Endodermal cell (in vitro differentiated cells): ENCODE measurements at regions not wholly inside any gene's neighbourhood (a gene's known extent, or its start where the extent isn't known, plus 50 kb on each side); places are given as distances from the start of the nearest gene placed in this dataset.

Experiments
- DNase-seq: peaks from one replicate; pipeline ENCODE4 v3.0.0-alpha.2; 2017
- H3K27ac ChIP-seq: 2 replicates; pipeline ENCODE4 v1.5.1; 2013; ENCODE audit warnings: mild to moderate bottlenecking, low read depth, low read length, moderate library complexity
- H3K27me3 ChIP-seq: 2 replicates; pipeline ENCODE4 v1.6.1; 2013; ENCODE audit warnings: mild to moderate bottlenecking, low read length, moderate library complexity; ENCODE audit not compliant: insufficient read depth, control insufficient read depth, poor library complexity, severe bottlenecking
- H3K36me3 ChIP-seq: 2 replicates; pipeline ENCODE4 v1.7.0; 2013; ENCODE audit warnings: mild to moderate bottlenecking, low read length, moderate library complexity; ENCODE audit not compliant: control insufficient read depth, insufficient read depth
- H3K4me1 ChIP-seq: one replicate; pipeline ENCODE4 v1.7.0; 2013; ENCODE audit warnings: low read length; ENCODE audit not compliant: control insufficient read depth, insufficient read depth
- H3K4me3 ChIP-seq: 2 replicates; pipeline ENCODE4 v1.5.1; 2013; ENCODE audit warnings: mild to moderate bottlenecking, low read length, moderate library complexity
- H3K9ac ChIP-seq: 2 replicates; pipeline ENCODE4 v1.6.1; 2013; ENCODE audit warnings: mild to moderate bottlenecking, low read length, moderate library complexity; ENCODE audit not compliant: poor library complexity, severe bottlenecking; ENCODE audit errors: extremely low read depth
- H3K9me3 ChIP-seq: 2 replicates; pipeline ENCODE4 v1.6.1; 2013; ENCODE audit warnings: mild to moderate bottlenecking, low read length, moderate library complexity; ENCODE audit not compliant: control insufficient read depth
- H3K27ac Mint-ChIP-seq: 2 replicates; pipeline ENCODE4 v1.8.0; 2020; ENCODE audit warnings: mixed read lengths
- H3K27me3 Mint-ChIP-seq: 2 replicates; pipeline ENCODE4 v1.8.0; 2021; ENCODE audit warnings: mild to moderate bottlenecking, mixed read lengths; ENCODE audit not compliant: insufficient read depth
- H3K36me3 Mint-ChIP-seq: 2 replicates; pipeline ENCODE4 v1.8.0; 2020; ENCODE audit warnings: low read depth, mixed read lengths
- H3K4me1 Mint-ChIP-seq: 2 replicates; pipeline ENCODE4 v1.8.0; 2020; ENCODE audit warnings: mixed read lengths
- H3K4me3 Mint-ChIP-seq: 2 replicates; pipeline ENCODE4 v1.8.0; 2020; ENCODE audit warnings: mild to moderate bottlenecking, moderate library complexity, mixed read lengths
- H3K9me3 Mint-ChIP-seq: 2 replicates; pipeline ENCODE4 v1.8.0; 2020; ENCODE audit warnings: mild to moderate bottlenecking, mixed read lengths
- WGBS, 2 experiments: methylation state at CpG; one replicate each; pipeline versions ENCODE4 v1.1.5 to v1.1.7; 2013; ENCODE audit warnings: missing lambda C conversion rate in 2 of 2, mixed read lengths in 1 of 2; ENCODE audit not compliant: insufficient coverage in 1 of 2, insufficient read length in 1 of 2; 5-methylcytosine and 5-hydroxymethylcytosine counted together
- TF ChIP-seq, protein P1 (sequence below): fragments of 200-600 bp; sonication (generic); conservative IDR thresholded peaks from 2 replicates; pipeline ENCODE4 v1.5.0; 2021; ENCODE audit warnings: antibody characterized with exemption, mild to moderate bottlenecking

DNA sequence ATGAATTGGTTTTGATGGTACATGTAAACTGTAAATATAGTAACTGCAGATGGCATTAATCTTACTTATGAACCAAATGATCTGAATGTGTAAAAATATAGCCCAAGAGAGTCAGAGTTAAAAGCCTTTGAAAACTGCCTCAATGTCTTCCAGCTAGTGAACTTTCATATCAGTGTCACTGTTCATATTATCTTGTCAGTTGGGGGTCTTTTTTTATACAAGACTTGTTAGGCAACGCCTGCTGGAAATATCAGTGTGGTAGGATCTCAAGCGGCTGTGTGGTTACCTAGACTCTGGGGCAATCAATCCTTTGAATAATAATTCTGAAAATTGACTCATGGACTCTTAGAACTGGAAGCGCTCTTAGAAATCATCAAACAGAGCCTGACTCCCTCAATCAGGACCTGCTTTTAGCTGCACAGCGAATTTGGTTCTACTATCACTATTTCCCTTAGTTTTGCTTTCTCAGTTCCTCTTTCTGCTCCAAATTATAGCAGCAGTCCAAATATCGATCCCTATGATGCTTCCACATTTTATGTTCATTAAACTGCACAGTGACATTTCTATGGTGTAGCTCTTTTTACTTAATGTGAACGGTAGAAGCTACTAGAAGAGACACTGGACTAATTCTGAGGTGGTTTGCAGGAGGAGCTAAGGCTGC is 100.1 kb upstream of the COL1A2 start:
- peaks cover 22% of the 10 kb centered on the region for H3K27me3 Mint-ChIP-seq
- no peak overlapping the region for H3K27ac Mint-ChIP-seq
- H3K36me3 ChIP-seq, result no peaks in the 10 kb centered on the region
- H3K9me3 Mint-ChIP-seq, result no peaks in the 10 kb centered on the region
- 89 to 97% methylated on average over 6 of the region's 6 CpGs for WGBS, 2 experiments
- H3K9ac ChIP-seq, result no peak overlapping the region
- no peak for DNase-seq
- H3K4me1 Mint-ChIP-seq, result peaks cover 5% of the 10 kb centered on the region
- no peak overlapping the region for H3K4me3 ChIP-seq
- H3K27ac ChIP-seq, result no peak overlapping the region
- no peaks in the 10 kb centered on the region for H3K36me3 Mint-ChIP-seq
- TF ChIP-seq, protein P1, sequence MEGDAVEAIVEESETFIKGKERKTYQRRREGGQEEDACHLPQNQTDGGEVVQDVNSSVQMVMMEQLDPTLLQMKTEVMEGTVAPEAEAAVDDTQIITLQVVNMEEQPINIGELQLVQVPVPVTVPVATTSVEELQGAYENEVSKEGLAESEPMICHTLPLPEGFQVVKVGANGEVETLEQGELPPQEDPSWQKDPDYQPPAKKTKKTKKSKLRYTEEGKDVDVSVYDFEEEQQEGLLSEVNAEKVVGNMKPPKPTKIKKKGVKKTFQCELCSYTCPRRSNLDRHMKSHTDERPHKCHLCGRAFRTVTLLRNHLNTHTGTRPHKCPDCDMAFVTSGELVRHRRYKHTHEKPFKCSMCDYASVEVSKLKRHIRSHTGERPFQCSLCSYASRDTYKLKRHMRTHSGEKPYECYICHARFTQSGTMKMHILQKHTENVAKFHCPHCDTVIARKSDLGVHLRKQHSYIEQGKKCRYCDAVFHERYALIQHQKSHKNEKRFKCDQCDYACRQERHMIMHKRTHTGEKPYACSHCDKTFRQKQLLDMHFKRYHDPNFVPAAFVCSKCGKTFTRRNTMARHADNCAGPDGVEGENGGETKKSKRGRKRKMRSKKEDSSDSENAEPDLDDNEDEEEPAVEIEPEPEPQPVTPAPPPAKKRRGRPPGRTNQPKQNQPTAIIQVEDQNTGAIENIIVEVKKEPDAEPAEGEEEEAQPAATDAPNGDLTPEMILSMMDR, result no peak
- H3K4me3 Mint-ChIP-seq, result no peak overlapping the region
- H3K4me1 ChIP-seq, result no peaks in the 10 kb centered on the region
- H3K9me3 ChIP-seq, result no peaks in the 10 kb centered on the region
- H3K27me3 ChIP-seq, result peaks cover 11% of the 10 kb centered on the region

DNA sequence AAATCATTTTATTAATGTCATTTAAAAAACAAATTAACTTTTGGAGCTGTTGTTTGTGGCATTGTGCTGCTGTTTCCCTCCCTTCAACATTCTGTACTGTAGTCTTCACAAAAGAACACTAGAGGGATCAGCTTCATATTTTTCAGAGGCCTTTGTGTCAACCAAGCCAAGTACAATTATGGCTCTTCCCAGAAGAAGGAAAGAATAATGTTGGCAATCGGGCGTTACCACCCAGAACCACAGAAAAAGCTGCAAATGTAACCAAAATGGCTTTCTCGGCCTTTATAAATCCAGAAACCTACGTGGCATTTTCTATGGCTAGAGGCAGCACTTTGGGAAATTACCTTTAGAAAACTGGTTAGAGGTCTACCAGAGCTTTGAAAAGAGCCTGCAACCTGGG is 98.8 kb upstream of the COL1A2 start:
- Histone ChIP-seq H3K36me3 (no peaks in the 10 kb centered on the region), H3K4me1 (peaks cover 7% of the 10 kb centered on the region), H3K9ac (no peak overlapping the region), H3K4me3 (no peak overlapping the region), H3K27me3 (peaks cover 11% of the 10 kb centered on the region), H3K9me3 (no peaks in the 10 kb centered on the region), H3K27ac (no peak overlapping the region)
- H3K27ac Mint-ChIP-seq, result no peak overlapping the region
- H3K27me3 Mint-ChIP-seq, result peaks cover 22% of the 10 kb centered on the region
- H3K4me3 Mint-ChIP-seq, result no peak overlapping the region
- WGBS, 2 experiments, result 89 to 95% methylated on average over 4 of the region's 4 CpGs
- H3K9me3 Mint-ChIP-seq, result no peaks in the 10 kb centered on the region
- no peak for DNase-seq
- TF ChIP-seq, protein P1, result peak; percentile 65
- peaks cover 12% of the 10 kb centered on the region for H3K4me1 Mint-ChIP-seq
- no peaks in the 10 kb centered on the region for H3K36me3 Mint-ChIP-seq

DNA sequence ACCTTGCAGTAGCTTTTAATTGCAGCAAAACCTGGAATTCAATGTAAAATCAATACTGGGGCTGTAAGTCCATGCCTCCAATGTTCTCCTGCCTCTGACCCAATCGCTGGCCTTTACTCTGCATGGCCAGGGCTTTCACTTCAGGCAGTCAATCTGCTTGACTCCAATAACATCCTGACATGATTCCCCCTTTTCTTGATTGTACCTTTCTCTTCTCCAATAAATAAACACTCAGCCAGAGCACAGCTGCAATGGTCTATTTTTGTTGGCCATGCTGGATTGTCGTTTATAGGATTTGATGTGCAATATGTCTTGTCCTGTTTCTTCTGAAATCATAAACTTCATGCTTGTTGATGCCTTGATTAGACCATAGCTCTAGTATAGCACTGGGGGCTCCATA is 97.8 kb upstream of the COL1A2 start:
- Histone ChIP-seq H3K9ac (no peak overlapping the region), H3K27me3 (peaks cover 11% of the 10 kb centered on the region), H3K4me3 (no peak overlapping the region), H3K4me1 (peaks cover 10% of the 10 kb centered on the region), H3K9me3 (no peaks in the 10 kb centered on the region), H3K36me3 (no peaks in the 10 kb centered on the region), H3K27ac (no peak overlapping the region)
- H3K9me3 Mint-ChIP-seq, result no peaks in the 10 kb centered on the region
- no peaks in the 10 kb centered on the region for H3K36me3 Mint-ChIP-seq
- 88 to 90% methylated on average over 1 to 2 of the region's 2 CpGs for WGBS, 2 experiments
- TF ChIP-seq, protein P1, result no peak
- no peak overlapping the region for H3K4me3 Mint-ChIP-seq
- H3K4me1 Mint-ChIP-seq, result peaks cover 21% of the 10 kb centered on the region
- peaks cover 18% of the 10 kb centered on the region for H3K27me3 Mint-ChIP-seq
- no peak for DNase-seq
- H3K27ac Mint-ChIP-seq, result no peak overlapping the region
